Osteoblast (primary cell): ENCODE measurements at regions not wholly inside any gene's neighbourhood (a gene's known extent, or its start where the extent isn't known, plus 50 kb on each side); places are given as distances from the start of the nearest gene placed in this dataset.
A peak's percentile ranks its signal among the peaks of the same experiment; 100 is the strongest.

ENCODE experiments used
- DNase-seq: peaks from one replicate; pipeline ENCODE4 v3.0.0; 2011; ENCODE audit warnings: low spot score, mixed read lengths; ENCODE audit not compliant: insufficient read length; ENCODE audit errors: missing footprints
- H2AFZ ChIP-seq: 2 replicates; pipeline ENCODE4 v1.6.0; 2011; ENCODE audit warnings: mild to moderate bottlenecking, low read length
- H3K27ac ChIP-seq: 2 replicates; pipeline ENCODE4 v1.5.1; 2011; ENCODE audit warnings: mild to moderate bottlenecking, low read depth, low read length, moderate library complexity
- H3K27me3 ChIP-seq: 2 replicates; pipeline ENCODE4 v1.6.0; 2012; ENCODE audit warnings: mild to moderate bottlenecking, control low read depth, inconsistent platforms, low read length, moderate library complexity; ENCODE audit not compliant: insufficient read depth
- H3K36me3 ChIP-seq: 2 replicates; pipeline ENCODE4 v1.5.1; 2011; ENCODE audit warnings: mild to moderate bottlenecking, low read length, control low read depth, moderate library complexity; ENCODE audit not compliant: insufficient read depth
- H3K4me1 ChIP-seq: 2 replicates; pipeline ENCODE4 v1.5.1; 2011; ENCODE audit warnings: mild to moderate bottlenecking, low read length, control low read depth, moderate library complexity; ENCODE audit not compliant: insufficient read depth
- H3K4me2 ChIP-seq: 2 replicates; pipeline ENCODE4 v1.6.0; 2011; ENCODE audit warnings: mild to moderate bottlenecking, low read length; ENCODE audit not compliant: insufficient read depth
- H3K4me3 ChIP-seq: fragments of 200-600 bp; sonication (generic); 3 replicates; pipeline ENCODE4 v1.5.1; 2012; ENCODE audit warnings: mild to moderate bottlenecking, low read length, inconsistent platforms; ENCODE audit not compliant: insufficient read depth
- H3K79me2 ChIP-seq: 2 replicates; pipeline ENCODE4 v1.6.0; 2012; ENCODE audit warnings: mild to moderate bottlenecking, low read length, control low read depth, inconsistent platforms; ENCODE audit not compliant: insufficient read depth
- H3K9me3 ChIP-seq: 2 replicates; pipeline ENCODE4 v1.5.1; 2011; ENCODE audit warnings: low read depth, low read length, control low read depth
- H4K20me1 ChIP-seq: 2 replicates; pipeline ENCODE4 v1.6.0; 2012; ENCODE audit warnings: mild to moderate bottlenecking, low read length, control low read depth; ENCODE audit not compliant: insufficient read depth
- CTCF ChIP-seq: IDR thresholded peaks from 2 replicates; pipeline ENCODE4 v1.5.1; 2011; ENCODE audit warnings: mild to moderate bottlenecking, low read depth, low read length, moderate library complexity; ENCODE audit errors: extremely low read depth

GRCh38 chr2:122532072-122532344, 776.6 kb downstream of the TSN start:
- TF ChIP-seq CTCF, result no peak
- H2AFZ ChIP-seq, result no peak overlapping the region
- no peaks in the 10 kb centered on the region for H3K9me3 ChIP-seq
- no peak overlapping the region for H3K27ac ChIP-seq
- no peaks in the 10 kb centered on the region for H3K4me1 ChIP-seq
- H3K27me3 ChIP-seq, result no peaks in the 10 kb centered on the region
- no peaks in the 10 kb centered on the region for H3K79me2 ChIP-seq
- DNase-seq, result no peak
- no peaks in the 10 kb centered on the region for H4K20me1 ChIP-seq
- no peak overlapping the region for H3K4me3 ChIP-seq
- H3K36me3 ChIP-seq, result no peaks in the 10 kb centered on the region
- no peak overlapping the region for H3K4me2 ChIP-seq

- no peaks in the 10 kb centered on the region for H3K36me3 ChIP-seq
- H3K27ac ChIP-seq, result no peak overlapping the region
- H3K27me3 ChIP-seq, result no peaks in the 10 kb centered on the region
- H3K9me3 ChIP-seq, result no peaks in the 10 kb centered on the region
- H3K4me3 ChIP-seq, result no peak overlapping the region
- H3K4me2 ChIP-seq, result no peak overlapping the region
- H4K20me1 ChIP-seq, result no peaks in the 10 kb centered on the region
- H3K79me2 ChIP-seq, result no peaks in the 10 kb centered on the region
- DNase-seq, result peak; percentile 69
- no peaks in the 10 kb centered on the region for H3K4me1 ChIP-seq
- H2AFZ ChIP-seq, result no peak overlapping the region
- TF ChIP-seq CTCF, result no peak
These were observed 777.0 kb downstream of the TSN start for GRCh38 chr2:122532481-122532880.

GRCh38 chr2:122535960-122536505, 780.6 kb downstream of the TSN start:
- TF ChIP-seq CTCF, result no peak

GRCh38 chr2:122539311-122539710, 783.9 kb downstream of the TSN start:
- Histone ChIP-seq H3K4me1 (no peaks in the 10 kb centered on the region), H4K20me1 (no peaks in the 10 kb centered on the region), H3K27me3 (no peaks in the 10 kb centered on the region), H3K9me3 (no peaks in the 10 kb centered on the region), H2AFZ (no peak overlapping the region), H3K79me2 (no peaks in the 10 kb centered on the region), H3K36me3 (no peaks in the 10 kb centered on the region), H3K4me3 (no peak overlapping the region), H3K4me2 (no peak overlapping the region), H3K27ac (no peak overlapping the region)
- DNase-seq, result no peak
- no peak for TF ChIP-seq CTCF

More at GRCh38 chr2:122535960-122536505, 780.6 kb downstream of the TSN start:
- no peaks in the 10 kb centered on the region for H3K4me1 ChIP-seq
- H3K27me3 ChIP-seq, result no peaks in the 10 kb centered on the region
- no peak overlapping the region for H3K27ac ChIP-seq
- H3K79me2 ChIP-seq, result no peaks in the 10 kb centered on the region
- no peaks in the 10 kb centered on the region for H3K36me3 ChIP-seq
- no peak overlapping the region for H3K4me3 ChIP-seq
- no peak overlapping the region for H2AFZ ChIP-seq
- H3K9me3 ChIP-seq, result no peaks in the 10 kb centered on the region
- DNase-seq, result no peak
- H4K20me1 ChIP-seq, result no peaks in the 10 kb centered on the region
- H3K4me2 ChIP-seq, result no peak overlapping the region
